GM23248 (cell line): ENCODE measurements at regions not wholly inside any gene's neighbourhood (a gene's known extent, or its start where the extent isn't known, plus 50 kb on each side); places are given as distances from the start of the nearest gene placed in this dataset.

Source experiments
- DNase-seq: peaks from one replicate; pipeline ENCODE4 v3.0.0-alpha.2; 2015
- H2AFZ ChIP-seq: fragments of 200-600 bp; sonication (generic); 2 replicates; pipeline ENCODE4 v1.6.1; 2016; ENCODE audit warnings: antibody characterized with exemption
- H3F3A ChIP-seq: fragments of 200-600 bp; sonication (generic); 2 replicates; pipeline ENCODE4 v1.6.1; 2016; ENCODE audit warnings: mild to moderate bottlenecking, antibody characterized with exemption, mixed run types; ENCODE audit not compliant: insufficient read depth
- H3K27ac ChIP-seq: fragments of 200-600 bp; sonication (generic); 2 replicates; pipeline ENCODE4 v1.5.1; 2016; ENCODE audit warnings: mild to moderate bottlenecking
- H3K27me3 ChIP-seq: fragments of 200-600 bp; sonication (generic); replicated peaks from 2 replicates; pipeline ENCODE4 v1.6.1; 2016; ENCODE audit warnings: mild to moderate bottlenecking; ENCODE audit not compliant: insufficient read depth
- H3K36me3 ChIP-seq: fragments of 200-600 bp; sonication (generic); 2 replicates; pipeline ENCODE4 v1.6.1; 2016; ENCODE audit warnings: low read depth, mild to moderate bottlenecking
- H3K4me1 ChIP-seq: fragments of 200-600 bp; sonication (generic); 2 replicates; pipeline ENCODE4 v1.6.1; 2016; ENCODE audit warnings: mild to moderate bottlenecking; ENCODE audit not compliant: insufficient read depth
- H3K4me2 ChIP-seq: fragments of 200-600 bp; sonication (generic); one replicate; pipeline ENCODE4 v1.6.1; 2016; ENCODE audit warnings: mild to moderate bottlenecking; ENCODE audit not compliant: unreplicated experiment
- H3K4me3 ChIP-seq: fragments of 200-600 bp; sonication (generic); 2 replicates; pipeline ENCODE4 v1.5.1; 2016; ENCODE audit warnings: mild to moderate bottlenecking
- H3K79me2 ChIP-seq: fragments of 200-600 bp; sonication (generic); 2 replicates; pipeline ENCODE4 v1.6.1; 2016; ENCODE audit warnings: mild to moderate bottlenecking; ENCODE audit not compliant: insufficient read depth
- H3K9ac ChIP-seq: fragments of 200-600 bp; sonication (generic); 2 replicates; pipeline ENCODE4 v1.6.1; 2016; ENCODE audit warnings: mild to moderate bottlenecking
- H3K9me2 ChIP-seq: fragments of 200-600 bp; sonication (generic); 2 replicates; pipeline ENCODE4 v1.6.1; 2016; ENCODE audit warnings: mixed run types, mild to moderate bottlenecking, moderate library complexity; ENCODE audit not compliant: insufficient read depth
- H3K9me3 ChIP-seq: fragments of 200-600 bp; sonication (generic); one replicate; pipeline ENCODE4 v1.6.1; 2017; ENCODE audit warnings: low read depth
- H4K20me1 ChIP-seq: fragments of 200-600 bp; sonication (generic); 2 replicates; pipeline ENCODE4 v1.6.0; 2016; ENCODE audit not compliant: insufficient read depth
- EZH2 ChIP-seq: fragments of 200-600 bp; sonication (generic); IDR thresholded peaks from 2 replicates; pipeline ENCODE4 v1.6.1; 2018; ENCODE audit warnings: antibody characterized with exemption, mild to moderate bottlenecking; ENCODE audit not compliant: insufficient read depth, poor library complexity, severe bottlenecking
- EZH2phosphoT487 ChIP-seq: fragments of 200-600 bp; sonication (generic); IDR thresholded peaks from 2 replicates; pipeline ENCODE4 v1.6.1; 2018; ENCODE audit warnings: antibody characterized with exemption, moderate library complexity, mild to moderate bottlenecking, low read depth; ENCODE audit not compliant: insufficient read depth
- WGBS, 2 experiments: methylation state at CpG; one replicate each; pipeline ENCODE4 v1.1.6; 2015 to 2017; ENCODE audit warnings: low lambda C conversion rate in 2 of 2, low coverage in 1 of 2; ENCODE audit errors: missing lambda C conversion rate in 2 of 2; 5-methylcytosine and 5-hydroxymethylcytosine counted together
- in situ Hi-C: fragments of 300-500 bp; cut with MboI; formaldehyde crosslinking; loops from 2 replicates; pipeline ENCODE4 v1.15.0; 2020

- WGBS, 2 experiments = 0 to 15% methylated on average over 2 of the region's 2 CpGs
Observed at GRCh38 chr18:49709347-49709690, 104.0 kb downstream of the ACAA2 start.

DNA sequence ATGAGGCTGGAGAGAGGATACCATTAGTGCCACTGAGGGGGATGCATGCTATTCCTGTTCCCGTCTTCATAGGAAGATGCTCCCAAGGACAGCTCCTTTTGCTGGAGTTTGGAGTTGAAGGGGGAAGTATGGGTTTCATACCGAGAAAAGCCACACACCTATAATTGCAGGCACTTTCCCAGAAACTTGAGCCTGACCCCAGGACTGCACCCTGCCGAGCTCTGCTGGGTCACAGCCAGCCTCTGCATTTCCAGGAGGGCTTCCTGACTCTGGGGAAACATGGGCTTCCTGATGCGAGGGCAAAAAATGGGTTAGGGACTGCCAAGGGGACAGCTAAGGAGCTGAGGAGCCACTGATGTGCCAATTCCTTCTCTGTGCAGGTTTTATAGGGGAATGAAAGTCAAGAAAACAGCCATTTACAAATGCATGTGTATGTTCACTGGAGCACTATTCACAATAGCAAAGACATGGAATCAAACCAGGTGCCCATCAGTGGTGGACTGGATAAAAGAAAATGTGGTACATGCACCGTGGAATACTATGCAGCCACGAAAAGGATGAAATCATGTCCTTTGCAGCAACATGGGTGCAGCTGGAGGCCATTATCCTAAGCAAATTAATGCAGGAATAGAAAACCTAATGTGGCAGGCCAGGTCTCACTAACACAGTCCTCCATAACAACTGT, 104.5 kb downstream of the ACAA2 start:
- Histone ChIP-seq H3K27ac (no peak overlapping the region), H3K4me1 (no peaks in the 10 kb centered on the region), H3K79me2 (no peaks in the 10 kb centered on the region), H3K4me2 (no peak overlapping the region), H4K20me1 (no peaks in the 10 kb centered on the region), H3K4me3 (no peak overlapping the region), H3F3A (no peaks in the 10 kb centered on the region), H3K27me3 (peaks cover 23% of the 10 kb centered on the region), H3K36me3 (no peaks in the 10 kb centered on the region), H3K9me2 (no peaks in the 10 kb centered on the region), H2AFZ (no peak overlapping the region), H3K9me3 (no peaks in the 10 kb centered on the region), H3K9ac (no peak overlapping the region)
- WGBS, 2 experiments = 54 to 55% methylated on average over 6 of the region's 6 CpGs
- DNase-seq = no peak
- TF ChIP-seq EZH2 = no peak
- no peak for TF ChIP-seq EZH2phosphoT487
- in situ Hi-C loops = no loop called here

More at GRCh38 chr18:49709347-49709690, 104.0 kb downstream of the ACAA2 start:
- Histone ChIP-seq H3K4me1 (no peaks in the 10 kb centered on the region), H3K9ac (no peak overlapping the region), H3K79me2 (no peaks in the 10 kb centered on the region), H3K4me2 (no peak overlapping the region), H3F3A (no peaks in the 10 kb centered on the region), H3K36me3 (no peaks in the 10 kb centered on the region), H2AFZ (no peak overlapping the region), H3K27me3 (peaks cover 28% of the 10 kb centered on the region), H3K27ac (no peak overlapping the region), H3K9me3 (no peaks in the 10 kb centered on the region), H4K20me1 (no peaks in the 10 kb centered on the region), H3K9me2 (no peaks in the 10 kb centered on the region), H3K4me3 (no peak overlapping the region)
- in situ Hi-C loops = no loop called here
- DNase-seq = no peak
- TF ChIP-seq EZH2 = no peak
- TF ChIP-seq EZH2phosphoT487 = no peak

- no peak for DNase-seq
- Histone ChIP-seq H3K79me2 (no peaks in the 10 kb centered on the region), H3K27me3 (peaks cover 13% of the 10 kb centered on the region), H3K27ac (no peak overlapping the region), H3K4me3 (no peak overlapping the region), H4K20me1 (no peaks in the 10 kb centered on the region), H3K9me2 (no peaks in the 10 kb centered on the region), H3F3A (no peaks in the 10 kb centered on the region), H3K4me1 (no peaks in the 10 kb centered on the region), H3K9me3 (no peaks in the 10 kb centered on the region), H3K4me2 (no peak overlapping the region), H2AFZ (no peak overlapping the region), H3K36me3 (no peaks in the 10 kb centered on the region), H3K9ac (no peak overlapping the region)
- TF ChIP-seq EZH2 = no peak
- no peak for TF ChIP-seq EZH2phosphoT487
- 87 to 88% methylated on average over 3 of the region's 3 CpGs for WGBS, 2 experiments
- in situ Hi-C loops = no loop called here
Observed at GRCh38 chr18:49707599-49707998, 105.7 kb downstream of the ACAA2 start.

GRCh38 chr18:49704334-49704733, 109.0 kb downstream of the ACAA2 start:
- no peaks in the 10 kb centered on the region for H3K9me3 ChIP-seq
- no peak overlapping the region for H3K4me3 ChIP-seq
- H3F3A ChIP-seq = no peaks in the 10 kb centered on the region
- H3K4me1 ChIP-seq = no peaks in the 10 kb centered on the region
- no peak overlapping the region for H3K4me2 ChIP-seq
- WGBS, 2 experiments = 35 to 39% methylated on average over 6 of the region's 6 CpGs
- H4K20me1 ChIP-seq = no peaks in the 10 kb centered on the region
- no peak overlapping the region for H3K9ac ChIP-seq
- no peaks in the 10 kb centered on the region for H3K9me2 ChIP-seq
- H3K36me3 ChIP-seq = no peaks in the 10 kb centered on the region
- H2AFZ ChIP-seq = no peak overlapping the region
- peaks cover under 1% of the 10 kb centered on the region; the same call in 1 of the 2 replicates for H3K27me3 ChIP-seq
- TF ChIP-seq EZH2phosphoT487 = no peak
- no peak for TF ChIP-seq EZH2
- in situ Hi-C loops = no loop called here
- no peaks in the 10 kb centered on the region for H3K79me2 ChIP-seq
- no peak for DNase-seq
- no peak overlapping the region for H3K27ac ChIP-seq
